ENCODE measurements at regions not wholly inside any gene's neighbourhood (a gene's known extent, or its start where the extent isn't known, plus 50 kb on each side); places are given as distances from the start of the nearest gene placed in this dataset.
"Not testable (repeated sequence)": the region's sequence is repeated elsewhere in the genome, so short reads cannot be mapped to it uniquely, and the experiment has no call there.

GRCh38 chr14:106233191-106233590 is 706.8 kb downstream of the TMEM121 start:
- TF ChIP-seq YY1 (IDR thresholded peaks at IDR 0.05; ENCODE audit: insufficient read depth, insufficient read length); ZNF274 (IDR thresholded peaks at IDR 0.05; ENCODE audit: low read depth, low read length): not testable (repeated sequence)

Measured in NT2/D1 (cell line).